ENCODE measurements at regions not wholly inside any gene's neighbourhood (a gene's known extent, or its start where the extent isn't known, plus 50 kb on each side); places are given as distances from the start of the nearest gene placed in this dataset.
"Not testable (repeated sequence)": the region's sequence is repeated elsewhere in the genome, so short reads cannot be mapped to it uniquely, and the experiment has no call there.

DNA sequence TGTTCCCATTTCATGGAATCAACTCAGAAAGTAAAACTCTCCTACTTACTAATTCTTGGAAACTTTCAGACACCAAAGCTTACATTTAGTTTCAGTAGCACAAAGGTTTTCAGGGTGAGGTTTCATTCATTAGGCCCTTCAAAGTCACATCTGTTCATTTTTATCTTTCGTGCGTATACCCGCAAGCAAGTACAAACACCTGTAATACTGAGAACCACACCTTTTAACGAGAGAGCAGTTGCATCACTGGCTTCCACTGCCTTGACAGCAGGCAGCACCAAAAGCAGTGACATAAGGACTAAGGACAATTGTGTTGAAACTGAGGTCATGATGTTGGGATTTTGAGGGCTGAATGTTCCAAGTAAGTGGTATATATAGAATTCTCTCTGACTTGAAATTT is 60.5 kb downstream of the GOLGA6L22 start:
- DNase-seq (ENCODE audit: low read depth): not testable (repeated sequence)

DNA sequence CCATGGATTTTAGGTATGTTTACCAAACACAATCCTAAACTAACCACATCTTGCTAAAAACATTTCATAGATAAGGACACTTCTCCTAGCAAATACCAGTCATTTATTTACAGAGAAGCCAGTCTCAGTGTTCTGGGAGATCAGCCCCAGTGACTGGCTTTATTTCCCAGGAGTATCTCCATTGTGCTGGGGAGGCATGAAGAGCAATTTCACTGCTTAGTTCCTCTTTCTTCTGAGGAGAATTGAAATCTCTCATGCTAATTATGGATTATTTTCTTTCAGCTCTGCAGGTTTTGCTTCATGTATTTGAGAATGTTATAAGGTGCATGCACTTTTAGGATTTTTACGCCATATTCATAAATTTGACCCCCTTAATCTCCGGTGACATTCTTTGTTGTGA is 67.8 kb downstream of the GOLGA6L22 start:
- not testable (repeated sequence) for DNase-seq (ENCODE audit: low read depth)

DNA sequence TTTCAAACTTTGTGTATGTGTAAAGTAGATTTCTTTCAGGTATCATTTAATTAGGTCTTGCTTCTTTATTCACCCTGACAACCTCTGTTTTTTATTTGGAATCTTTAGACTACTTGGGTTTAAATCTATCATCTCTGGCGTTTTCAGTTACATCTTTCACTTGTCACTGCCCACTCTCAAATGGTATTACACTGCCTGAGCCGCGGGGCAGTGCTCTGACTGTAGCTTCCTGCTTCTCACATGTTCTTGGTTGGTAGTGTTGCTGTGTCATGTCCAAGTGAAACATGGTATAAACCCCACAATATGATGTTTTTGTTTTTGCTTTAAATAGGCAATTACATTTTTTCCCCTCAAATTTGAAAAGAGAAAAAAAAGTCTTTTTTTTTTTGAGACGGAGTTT is 68.3 kb downstream of the GOLGA6L22 start:
- not testable (repeated sequence) for DNase-seq (ENCODE audit: low read depth)

DNA sequence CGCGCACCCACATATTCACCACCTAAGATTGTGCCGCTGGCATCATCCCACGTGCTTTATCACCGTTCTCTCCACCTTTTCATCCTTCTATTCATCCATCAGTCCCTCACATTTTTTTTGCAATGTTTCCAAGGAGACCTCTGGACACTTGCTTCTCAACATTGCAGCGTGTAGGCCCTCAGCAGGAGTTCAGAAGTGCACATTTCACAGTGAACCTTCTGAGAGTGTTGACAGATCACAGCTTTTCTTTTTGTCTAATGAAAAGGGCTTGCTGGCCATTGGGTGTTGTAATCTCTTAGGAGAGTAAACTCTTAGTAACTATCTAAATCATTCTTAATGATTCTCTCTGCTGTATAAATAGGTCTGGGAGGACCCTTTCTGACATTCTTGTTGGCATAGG is 70.5 kb downstream of the GOLGA6L22 start:
- not testable (repeated sequence) for DNase-seq (ENCODE audit: low read depth)

DNA sequence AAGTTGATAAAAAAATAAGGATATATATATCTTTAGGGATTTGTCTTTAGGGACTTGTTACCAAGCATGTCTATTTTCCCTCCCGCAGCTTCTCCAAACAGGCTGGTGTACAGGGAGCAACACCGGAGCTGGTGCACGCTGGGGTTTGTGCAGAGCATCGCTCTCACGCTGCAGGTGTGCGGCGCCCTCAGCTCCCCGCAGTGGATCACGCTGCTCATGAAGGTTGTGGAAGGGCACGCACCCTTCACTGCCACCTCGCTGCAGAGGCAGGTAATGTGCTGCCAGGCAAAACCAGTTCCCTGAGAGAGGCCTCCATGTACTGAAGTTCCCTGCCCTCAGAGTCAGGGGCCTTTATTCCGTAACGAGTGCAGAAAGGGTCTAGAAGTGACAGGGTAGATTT is 101.0 kb downstream of the GOLGA6L22 start:
- not testable (repeated sequence) for DNase-seq (ENCODE audit: low read depth)

DNA sequence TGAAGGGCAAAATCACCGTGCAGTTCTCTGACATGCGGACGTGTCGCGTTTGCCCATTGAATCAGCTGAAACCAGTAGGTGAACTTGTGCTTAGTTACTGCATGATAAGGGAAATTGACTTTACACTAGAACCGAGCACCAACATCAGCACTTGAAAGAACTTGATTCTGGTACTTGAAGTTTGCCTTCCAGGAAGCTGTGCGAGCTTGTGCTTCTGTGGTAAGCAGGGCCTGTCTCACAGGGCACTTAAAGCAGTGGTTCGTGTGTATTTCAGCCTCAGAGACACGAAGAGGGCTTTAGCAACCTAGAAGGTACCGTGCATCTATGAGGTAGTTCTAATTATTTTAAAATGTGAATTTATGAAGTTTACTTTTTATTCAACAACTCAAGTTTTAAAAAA is 103.0 kb downstream of the GOLGA6L22 start:
- DNase-seq (ENCODE audit: low read depth): not testable (repeated sequence)

DNA sequence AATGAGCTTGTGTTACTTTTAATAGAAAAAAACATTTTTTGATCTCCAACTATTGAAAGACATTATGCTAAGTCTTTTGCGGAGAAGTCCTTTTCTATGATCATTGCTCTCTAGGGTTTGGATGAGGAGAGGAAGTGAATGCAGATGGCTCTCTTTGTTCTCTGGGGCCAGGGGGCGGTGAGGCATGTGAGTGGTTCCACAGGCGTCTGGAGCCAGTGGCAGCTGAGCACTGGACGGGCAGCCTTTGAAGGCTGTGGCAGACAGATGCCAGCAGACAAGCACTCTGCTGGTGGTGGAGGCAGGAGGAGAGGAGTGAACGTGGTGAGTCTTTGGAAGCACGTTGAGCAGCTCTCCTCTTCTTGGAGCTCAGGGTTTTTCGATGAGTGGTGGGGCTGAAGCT is 107.8 kb downstream of the GOLGA6L22 start:
- DNase-seq (ENCODE audit: low read depth): not testable (repeated sequence)

DNA sequence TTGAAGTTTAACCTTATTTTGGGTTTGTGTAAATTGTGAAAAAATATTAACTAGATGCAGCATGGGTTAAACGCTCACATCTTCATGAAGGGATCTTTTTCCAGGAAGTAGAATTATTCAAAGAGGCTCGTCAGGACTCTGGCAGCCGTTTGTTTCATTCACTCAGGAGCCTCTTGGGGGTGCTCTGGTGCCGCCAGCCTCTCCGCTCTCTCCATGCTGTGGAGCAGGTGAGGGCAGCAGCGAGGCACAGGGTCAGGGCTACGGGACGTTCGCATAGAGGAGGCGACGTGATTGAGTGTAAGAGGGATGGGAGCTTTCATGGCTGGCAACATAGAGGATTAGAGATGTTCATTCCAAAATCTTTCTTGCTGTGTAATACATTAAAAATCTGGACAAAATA is 110.8 kb downstream of the GOLGA6L22 start:
- not testable (repeated sequence) for DNase-seq (ENCODE audit: low read depth)

DNA sequence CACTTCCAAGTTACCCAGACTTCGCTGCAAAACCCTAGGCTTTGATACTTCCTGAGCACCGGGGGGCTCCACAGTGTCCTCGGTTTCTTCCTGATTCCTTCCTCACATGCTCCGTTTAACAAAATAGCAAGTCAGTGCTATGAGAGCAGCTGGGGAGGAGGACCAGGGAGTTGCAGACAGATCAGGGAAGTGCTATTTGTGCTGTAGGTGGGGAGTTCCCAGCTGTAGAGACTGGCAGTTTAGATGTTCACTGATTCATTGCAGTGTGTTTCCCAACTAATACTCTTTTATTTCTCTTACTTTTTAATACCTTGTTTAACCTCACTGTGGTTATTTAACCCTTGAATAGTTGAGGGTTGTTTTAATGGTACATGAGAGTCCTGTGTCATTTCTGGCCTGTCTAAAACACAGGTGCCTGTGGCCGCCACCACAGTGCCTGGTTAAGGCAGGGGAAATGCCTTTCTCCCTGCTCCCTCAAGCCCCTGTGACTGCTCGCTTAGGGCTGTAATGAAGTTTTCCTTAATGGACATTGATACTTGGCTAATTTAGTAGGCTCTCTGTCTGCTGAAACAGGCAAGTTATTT is 113.5 kb downstream of the GOLGA6L22 start:
- DNase-seq (ENCODE audit: low read depth): not testable (repeated sequence)

DNA sequence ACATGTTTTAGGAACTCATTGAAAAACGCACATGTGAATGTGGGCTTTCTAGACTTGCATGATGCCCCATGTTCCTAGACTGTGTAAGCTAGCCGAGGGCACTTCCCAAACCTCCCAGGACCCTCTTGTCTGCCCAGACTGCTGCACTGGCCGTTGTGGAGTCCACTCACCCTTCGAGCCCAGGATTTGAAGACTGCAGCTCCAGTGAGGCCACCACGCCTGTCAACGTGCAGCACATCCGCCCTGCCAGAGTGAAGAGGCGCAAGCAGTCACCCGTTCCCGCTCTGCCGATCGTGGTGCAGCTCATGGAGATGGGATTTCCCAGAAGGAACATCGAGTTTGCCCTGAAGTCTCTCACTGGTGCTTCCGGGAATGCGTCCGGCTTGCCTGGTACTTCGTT is 114.1 kb downstream of the GOLGA6L22 start:
- not testable (repeated sequence) for DNase-seq (ENCODE audit: low read depth)

DNA sequence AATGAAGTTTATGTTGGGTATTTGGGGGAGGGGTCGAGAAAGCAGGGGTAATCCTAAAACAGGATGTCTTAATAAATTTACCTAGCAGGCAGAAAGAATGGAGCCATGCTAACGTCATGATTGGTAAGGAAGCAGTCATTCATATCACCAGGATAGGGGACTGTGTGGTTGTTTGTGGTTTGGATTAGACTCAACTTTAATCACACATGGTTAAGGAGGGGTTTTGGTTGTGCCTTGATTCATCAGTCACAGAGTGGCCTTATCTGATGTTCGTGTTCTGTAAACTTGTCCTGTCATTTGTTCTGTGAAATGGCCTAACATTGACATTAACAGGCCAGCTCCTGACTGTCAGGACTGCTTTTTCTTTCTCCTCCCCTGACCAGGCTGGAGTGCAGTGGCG is 119.1 kb downstream of the GOLGA6L22 start:
- not testable (repeated sequence) for DNase-seq (ENCODE audit: low read depth)

DNA sequence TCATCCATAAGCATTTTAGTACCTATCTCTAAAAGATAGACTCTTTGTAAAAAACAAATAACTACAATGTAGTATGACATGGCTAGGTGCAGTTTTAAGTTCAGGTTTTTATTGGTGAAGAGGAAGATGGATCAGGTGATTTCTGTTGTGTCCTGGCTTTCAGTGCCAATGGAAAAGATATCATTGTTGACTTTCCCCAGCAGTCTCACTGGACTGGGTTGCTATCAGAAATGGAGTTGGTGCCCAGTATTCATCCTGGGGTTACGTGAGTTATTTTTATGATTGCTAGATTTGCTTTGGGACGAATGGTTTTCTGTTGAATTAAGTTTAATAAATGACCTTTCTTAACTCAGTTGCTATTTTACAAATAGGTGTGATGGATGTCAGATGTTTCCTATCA is 120.5 kb downstream of the GOLGA6L22 start:
- not testable (repeated sequence) for DNase-seq (ENCODE audit: low read depth)

DNA sequence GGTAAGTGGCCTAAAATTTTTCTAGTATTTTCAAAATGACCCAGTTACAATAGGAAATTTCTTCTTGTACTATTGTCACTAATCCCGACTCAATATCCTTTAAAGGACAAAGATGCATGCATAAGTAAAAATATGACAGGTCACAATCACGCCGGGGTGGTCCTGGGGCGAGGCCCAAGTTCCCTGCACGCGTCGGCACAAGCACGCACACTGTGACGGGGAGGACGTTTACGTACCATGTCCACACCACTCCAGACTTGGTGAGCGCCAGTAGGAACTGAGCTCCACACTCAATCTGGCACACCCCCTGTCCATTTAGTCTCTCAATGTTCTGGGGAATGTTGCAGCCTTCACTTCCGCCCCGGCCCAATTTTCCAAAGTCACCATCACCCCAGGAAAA is 128.7 kb downstream of the GOLGA6L22 start:
- DNase-seq (ENCODE audit: low read depth): not testable (repeated sequence)

DNA sequence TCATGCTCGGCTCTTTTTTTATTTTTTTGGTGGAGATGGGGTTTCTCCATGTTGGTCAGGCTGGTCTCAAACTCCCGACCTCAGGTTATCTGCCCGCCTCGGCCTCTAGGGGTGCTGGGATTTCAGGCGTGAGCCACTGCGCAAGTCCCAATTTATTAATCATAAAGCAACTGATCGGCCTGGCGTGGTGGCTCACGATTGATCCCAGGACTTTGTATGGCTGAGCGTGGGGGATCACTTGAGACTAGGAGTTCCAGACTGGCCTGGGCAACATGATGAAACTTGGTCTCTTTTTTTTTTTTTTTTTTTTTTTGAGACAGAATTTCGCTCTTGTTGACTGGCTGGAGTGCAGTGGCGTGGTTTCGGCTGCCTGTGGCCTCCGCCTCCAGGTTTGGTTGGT is 139.8 kb downstream of the GOLGA6L22 start:
- DNase-seq (ENCODE audit: low read depth): not testable (repeated sequence)

DNA sequence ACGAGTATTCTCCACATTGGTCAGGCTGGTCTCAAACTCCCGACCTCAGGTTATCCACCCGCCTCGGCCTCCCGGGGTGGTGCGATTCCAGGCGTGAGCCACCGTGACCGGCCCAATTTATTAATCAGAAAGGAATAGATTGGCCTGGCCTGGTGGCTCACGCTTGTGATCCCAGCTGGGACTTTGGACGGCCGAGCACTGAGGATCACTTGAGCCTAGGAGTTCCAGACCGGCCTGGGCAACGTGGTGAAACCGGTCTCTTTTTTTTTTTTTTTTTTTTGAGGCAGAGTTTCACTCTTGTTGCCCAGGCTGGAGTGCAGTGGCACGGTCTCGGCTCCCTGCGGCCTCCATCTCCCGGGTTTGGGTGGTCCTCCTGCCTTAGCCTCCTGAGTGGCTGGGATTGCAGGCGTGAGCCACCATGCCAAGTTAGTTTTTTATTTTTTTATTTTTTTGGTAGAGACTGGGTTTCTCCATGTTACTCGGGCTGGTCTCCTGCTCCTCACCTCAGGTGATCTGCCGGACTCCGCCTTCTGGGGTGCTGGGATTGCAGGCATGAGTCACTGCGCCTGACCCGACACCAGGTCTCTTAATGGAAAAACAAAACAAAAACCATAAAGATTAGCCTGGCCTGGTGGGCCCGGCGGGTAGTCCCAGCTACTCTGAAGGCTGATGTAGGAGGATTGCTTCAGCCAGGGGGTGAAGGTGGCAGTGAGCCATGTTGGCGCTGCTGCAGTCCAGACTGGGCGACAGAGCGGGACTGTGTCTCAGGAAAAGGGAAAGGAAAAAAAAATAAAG is 141.0 kb downstream of the GOLGA6L22 start:
- DNase-seq (ENCODE audit: low read depth): not testable (repeated sequence)

DNA sequence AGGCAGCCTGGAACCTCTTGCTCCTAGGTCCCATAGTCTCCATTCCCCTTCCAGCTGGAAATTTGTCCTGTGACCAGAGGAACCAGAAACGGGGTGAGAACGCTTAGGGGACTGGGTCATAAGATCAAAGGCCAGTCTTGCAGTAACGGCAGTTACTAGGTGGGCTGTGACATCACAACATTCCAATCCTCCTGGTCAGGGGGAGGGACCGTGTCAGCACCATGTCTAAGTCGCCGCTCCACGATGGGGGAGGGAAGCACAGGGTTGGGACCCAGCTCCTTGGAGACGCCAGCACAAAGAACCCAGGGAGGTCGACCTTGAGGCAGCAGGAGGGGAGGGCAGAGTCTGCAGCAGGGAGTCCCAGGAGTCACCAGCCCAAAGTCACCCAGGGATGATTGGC is 158.3 kb downstream of the GOLGA6L22 start:
- not testable (repeated sequence) for DNase-seq (ENCODE audit: low read depth)

DNA sequence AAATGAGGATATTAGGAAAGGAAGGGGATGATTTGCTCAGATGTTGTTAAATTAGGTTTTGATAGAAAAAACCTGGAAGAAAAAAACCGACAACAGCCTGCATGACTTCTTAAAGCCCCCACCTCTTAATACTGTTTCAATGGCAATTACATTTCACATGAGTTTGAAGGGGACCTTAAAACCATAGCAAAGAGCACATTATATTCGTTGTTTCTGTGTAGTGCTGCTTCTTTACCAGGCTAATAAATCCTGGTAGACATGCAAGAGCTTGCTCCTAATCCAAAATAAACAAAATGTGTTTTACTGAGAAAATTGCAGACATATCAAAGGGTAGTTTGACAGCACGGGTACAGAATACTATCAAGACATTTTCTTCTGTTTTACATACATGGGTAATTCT is 154.7 kb upstream of the NIPA1 start:
- not testable (repeated sequence) for DNase-seq (ENCODE audit: low read depth)

DNA sequence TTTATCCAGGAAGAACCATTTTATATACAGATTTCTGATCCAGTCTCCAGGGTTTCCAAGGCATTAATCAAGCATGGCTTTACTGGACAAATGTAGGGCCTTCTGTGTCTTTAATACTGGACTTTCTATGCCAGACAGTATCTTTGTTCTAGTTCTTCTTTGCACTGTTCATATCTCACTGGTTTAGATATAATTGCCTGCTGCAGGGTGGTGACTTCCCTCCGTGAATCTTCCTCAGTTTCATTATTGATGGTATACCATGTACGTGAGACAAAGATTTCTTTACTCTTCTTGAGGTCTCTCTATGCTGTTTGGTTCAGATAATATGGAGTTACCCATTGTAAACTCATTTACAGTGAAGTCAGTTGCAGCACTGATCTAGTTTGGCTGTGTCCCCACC is 146.5 kb upstream of the NIPA1 start:
- DNase-seq (ENCODE audit: low read depth): not testable (repeated sequence)

DNA sequence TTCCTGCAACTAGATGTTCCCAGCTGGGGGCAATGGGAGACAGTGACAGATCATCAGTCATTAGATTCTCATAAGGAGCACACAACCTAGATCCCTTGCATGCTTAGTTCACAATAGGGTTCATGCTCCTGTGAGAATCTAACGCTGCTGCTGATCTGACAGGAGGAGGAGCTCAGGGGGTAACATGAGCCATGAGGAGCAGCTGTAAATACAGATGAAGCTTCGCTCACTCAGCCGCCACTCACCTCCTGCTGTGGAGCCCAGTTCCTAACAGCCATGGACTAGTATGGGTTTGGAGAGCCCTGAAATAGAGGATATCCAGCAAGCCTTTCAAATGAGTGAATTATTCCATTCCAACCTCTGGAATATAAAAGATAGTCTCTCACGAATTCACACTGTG is 137.0 kb upstream of the NIPA1 start:
- DNase-seq (ENCODE audit: low read depth): not testable (repeated sequence)

DNA sequence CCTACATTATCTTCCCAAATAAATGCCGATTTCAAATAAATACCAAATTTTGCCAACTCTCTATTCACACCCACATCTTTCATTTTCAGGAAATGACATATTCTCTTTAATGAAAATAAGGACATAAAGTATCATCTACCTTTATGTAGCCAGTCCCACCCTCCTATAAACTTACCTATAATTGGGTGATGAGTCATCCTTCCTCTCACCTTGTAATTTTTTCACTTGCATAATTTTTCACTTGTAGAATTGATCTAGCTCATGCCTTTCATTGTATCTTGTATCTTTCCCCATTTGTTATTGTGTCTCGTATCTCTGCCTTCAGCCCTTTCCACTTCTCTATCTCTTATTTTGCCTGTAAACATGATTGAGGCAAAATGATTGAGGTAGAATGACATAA is 135.3 kb upstream of the NIPA1 start:
- DNase-seq (ENCODE audit: low read depth): not testable (repeated sequence)

DNA sequence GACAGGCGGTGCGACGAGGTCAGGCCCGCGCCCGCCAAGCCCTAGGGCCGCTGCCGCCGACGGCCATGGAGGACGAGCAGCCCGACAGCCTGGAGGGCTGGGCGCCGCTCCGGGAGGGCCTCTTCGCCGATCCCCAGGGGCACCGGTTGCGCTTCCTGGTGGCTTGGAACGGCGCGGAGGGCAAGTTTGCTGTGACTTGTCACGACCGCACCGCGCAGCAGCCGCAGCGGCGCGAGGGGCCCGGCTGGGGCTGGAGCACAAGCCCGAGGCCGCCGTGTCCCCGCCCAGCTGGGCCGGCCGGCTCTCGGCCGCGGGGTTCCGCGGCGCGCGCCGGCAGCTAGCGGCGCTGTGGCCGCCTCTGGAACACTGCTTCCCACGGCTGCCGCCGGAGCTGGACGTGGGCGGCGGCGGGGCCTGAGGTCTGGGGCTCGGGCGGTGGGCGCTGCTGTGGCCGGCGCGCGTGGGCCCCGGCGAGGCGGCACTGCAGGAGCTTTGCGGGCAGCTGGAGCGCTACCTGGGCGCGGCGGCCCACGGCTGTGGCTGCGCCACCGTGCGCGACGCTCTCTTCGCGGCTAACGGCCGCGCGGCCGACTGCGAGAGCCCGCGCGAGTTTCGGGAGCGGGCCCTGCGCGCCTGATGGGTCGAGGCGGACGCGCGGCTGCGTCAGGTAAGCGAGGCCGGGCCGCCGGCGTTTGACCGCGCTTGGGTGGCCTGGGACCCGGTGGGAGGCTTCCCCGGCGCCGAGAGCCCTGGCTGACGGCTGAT is 122.0 kb upstream of the NIPA1 start:
- not testable (repeated sequence) for DNase-seq (ENCODE audit: low read depth)

DNA sequence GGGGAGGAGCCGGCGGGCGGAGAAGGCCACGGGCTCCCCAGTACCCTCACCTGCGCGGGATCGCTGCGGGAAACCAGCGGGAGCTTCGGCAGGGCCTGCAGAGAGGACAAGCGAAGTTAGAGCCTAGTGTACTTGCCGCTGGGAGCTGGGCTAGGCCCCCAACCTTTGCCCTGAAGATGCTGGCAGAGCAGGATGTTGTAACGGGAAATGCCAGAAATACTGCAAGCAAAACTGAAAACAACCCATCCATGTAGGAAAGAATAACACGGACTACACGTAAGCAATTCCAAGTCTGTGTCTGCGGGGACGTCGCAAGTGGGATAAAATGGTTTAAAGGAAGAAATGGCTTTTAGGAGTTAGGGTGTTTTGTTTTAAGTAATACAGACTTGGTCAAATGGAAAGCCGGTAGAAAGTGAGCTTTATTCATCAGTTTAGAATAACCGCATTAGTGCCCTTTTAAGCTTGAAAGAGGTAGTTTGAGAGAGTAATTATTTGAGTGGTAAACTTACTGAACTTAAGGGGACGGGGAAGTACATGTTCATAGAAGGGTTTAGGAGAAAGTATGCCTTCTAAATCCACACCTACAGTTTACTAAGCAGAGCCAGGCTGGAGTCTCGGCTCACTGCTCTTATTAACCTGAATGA is 121.3 kb upstream of the NIPA1 start:
- DNase-seq (ENCODE audit: low read depth): peak; percentile 20

Data from HS-27A (cell line).